ENCODE measurements at regions not wholly inside any gene's neighbourhood (a gene's known extent, or its start where the extent isn't known, plus 50 kb on each side); places are given as distances from the start of the nearest gene placed in this dataset.

DNA sequence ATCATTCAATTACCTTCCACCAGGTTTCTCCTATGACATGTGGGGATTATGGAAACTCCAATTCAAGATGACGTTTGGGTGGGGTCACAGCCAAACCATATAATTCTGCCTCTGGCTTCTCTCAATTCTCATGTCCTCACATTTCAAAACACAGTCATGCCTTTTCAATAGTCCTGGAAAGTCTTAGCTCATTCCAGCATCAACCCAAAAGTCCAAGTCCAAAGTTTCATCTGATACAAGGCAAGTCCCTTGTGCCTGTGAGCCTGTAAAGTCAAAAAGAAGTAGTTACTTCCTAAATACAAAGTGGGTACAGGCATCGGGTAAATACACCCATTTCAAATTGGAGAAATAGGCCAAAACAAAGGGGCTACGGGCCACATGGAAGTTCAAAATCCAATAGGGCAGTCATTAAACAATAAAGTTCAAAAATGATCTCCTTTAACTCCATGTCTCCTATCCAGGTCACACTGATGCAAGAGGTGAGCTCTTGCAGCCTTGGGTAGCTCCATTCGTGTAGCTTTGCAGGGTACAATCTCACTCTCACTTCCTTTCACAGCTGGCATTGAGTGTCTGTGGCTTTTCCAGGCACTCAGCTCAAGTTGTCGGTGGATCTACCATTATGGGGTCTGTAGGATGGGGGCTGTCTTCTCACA is 112.9 kb downstream of the FCRL5 start:
- TF ChIP-seq, protein P1, sequence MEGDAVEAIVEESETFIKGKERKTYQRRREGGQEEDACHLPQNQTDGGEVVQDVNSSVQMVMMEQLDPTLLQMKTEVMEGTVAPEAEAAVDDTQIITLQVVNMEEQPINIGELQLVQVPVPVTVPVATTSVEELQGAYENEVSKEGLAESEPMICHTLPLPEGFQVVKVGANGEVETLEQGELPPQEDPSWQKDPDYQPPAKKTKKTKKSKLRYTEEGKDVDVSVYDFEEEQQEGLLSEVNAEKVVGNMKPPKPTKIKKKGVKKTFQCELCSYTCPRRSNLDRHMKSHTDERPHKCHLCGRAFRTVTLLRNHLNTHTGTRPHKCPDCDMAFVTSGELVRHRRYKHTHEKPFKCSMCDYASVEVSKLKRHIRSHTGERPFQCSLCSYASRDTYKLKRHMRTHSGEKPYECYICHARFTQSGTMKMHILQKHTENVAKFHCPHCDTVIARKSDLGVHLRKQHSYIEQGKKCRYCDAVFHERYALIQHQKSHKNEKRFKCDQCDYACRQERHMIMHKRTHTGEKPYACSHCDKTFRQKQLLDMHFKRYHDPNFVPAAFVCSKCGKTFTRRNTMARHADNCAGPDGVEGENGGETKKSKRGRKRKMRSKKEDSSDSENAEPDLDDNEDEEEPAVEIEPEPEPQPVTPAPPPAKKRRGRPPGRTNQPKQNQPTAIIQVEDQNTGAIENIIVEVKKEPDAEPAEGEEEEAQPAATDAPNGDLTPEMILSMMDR (conservative IDR thresholded peaks at IDR 0.05; ENCODE audit: low read length), result no peak
- no peak for TF ChIP-seq EZH2phosphoT487 (IDR thresholded peaks at IDR 0.05; ENCODE audit: borderline replicate concordance)

Measured in Loucy (cell line).